ENCODE measurements at regions not wholly inside any gene's neighbourhood (a gene's known extent, or its start where the extent isn't known, plus 50 kb on each side); places are given as distances from the start of the nearest gene placed in this dataset.

DNA sequence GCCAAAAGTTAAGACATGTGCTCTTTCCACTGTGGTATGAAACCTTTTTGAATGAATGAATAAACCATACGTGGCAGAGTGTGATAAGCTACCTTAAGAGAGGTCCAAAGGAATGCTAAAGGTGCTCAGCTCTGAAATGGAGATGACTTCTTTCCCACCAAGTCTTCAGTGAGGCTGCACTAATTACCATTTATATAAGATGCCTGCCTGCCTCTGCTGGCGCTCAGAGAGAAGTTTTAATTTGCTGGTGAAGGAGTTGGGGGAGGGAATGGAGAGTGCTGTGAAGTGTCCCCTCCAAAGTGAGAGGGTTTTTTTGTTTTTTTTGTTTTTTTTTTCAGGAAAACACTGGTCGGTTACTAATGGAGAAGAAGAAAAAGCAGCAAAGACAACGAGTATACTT lies 559.0 kb downstream of the OMA1 start:
- TF ChIP-seq, protein P1, sequence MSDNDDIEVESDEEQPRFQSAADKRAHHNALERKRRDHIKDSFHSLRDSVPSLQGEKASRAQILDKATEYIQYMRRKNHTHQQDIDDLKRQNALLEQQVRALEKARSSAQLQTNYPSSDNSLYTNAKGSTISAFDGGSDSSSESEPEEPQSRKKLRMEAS (IDR thresholded peaks at IDR 0.05), result no peak
- TF ChIP-seq RAD21 (IDR thresholded peaks at IDR 0.05) (no peak), GABPA (IDR thresholded peaks at IDR 0.05 in 1 of 2, conservative IDR thresholded peaks at IDR 0.05 in 1 of 2) (no peak), SP1 (IDR thresholded peaks at IDR 0.05) (no peak), YY1 (IDR thresholded peaks at IDR 0.05) (no peak), TAF1 (conservative IDR thresholded peaks at IDR 0.05) (no peak), FOXA1 (IDR thresholded peaks at IDR 0.05) (no peak), EGR1 (IDR thresholded peaks at IDR 0.05; ENCODE audit: low read depth in 2 of 2) (no peak), JUND (IDR thresholded peaks at IDR 0.05) (no peak), RXRA (IDR thresholded peaks at IDR 0.05) (no peak)
- TF ChIP-seq, protein P2, sequence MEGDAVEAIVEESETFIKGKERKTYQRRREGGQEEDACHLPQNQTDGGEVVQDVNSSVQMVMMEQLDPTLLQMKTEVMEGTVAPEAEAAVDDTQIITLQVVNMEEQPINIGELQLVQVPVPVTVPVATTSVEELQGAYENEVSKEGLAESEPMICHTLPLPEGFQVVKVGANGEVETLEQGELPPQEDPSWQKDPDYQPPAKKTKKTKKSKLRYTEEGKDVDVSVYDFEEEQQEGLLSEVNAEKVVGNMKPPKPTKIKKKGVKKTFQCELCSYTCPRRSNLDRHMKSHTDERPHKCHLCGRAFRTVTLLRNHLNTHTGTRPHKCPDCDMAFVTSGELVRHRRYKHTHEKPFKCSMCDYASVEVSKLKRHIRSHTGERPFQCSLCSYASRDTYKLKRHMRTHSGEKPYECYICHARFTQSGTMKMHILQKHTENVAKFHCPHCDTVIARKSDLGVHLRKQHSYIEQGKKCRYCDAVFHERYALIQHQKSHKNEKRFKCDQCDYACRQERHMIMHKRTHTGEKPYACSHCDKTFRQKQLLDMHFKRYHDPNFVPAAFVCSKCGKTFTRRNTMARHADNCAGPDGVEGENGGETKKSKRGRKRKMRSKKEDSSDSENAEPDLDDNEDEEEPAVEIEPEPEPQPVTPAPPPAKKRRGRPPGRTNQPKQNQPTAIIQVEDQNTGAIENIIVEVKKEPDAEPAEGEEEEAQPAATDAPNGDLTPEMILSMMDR (IDR thresholded peaks at IDR 0.05; ENCODE audit: low read depth, low read length, missing input control), result no peak
- TF ChIP-seq, protein P3, sequence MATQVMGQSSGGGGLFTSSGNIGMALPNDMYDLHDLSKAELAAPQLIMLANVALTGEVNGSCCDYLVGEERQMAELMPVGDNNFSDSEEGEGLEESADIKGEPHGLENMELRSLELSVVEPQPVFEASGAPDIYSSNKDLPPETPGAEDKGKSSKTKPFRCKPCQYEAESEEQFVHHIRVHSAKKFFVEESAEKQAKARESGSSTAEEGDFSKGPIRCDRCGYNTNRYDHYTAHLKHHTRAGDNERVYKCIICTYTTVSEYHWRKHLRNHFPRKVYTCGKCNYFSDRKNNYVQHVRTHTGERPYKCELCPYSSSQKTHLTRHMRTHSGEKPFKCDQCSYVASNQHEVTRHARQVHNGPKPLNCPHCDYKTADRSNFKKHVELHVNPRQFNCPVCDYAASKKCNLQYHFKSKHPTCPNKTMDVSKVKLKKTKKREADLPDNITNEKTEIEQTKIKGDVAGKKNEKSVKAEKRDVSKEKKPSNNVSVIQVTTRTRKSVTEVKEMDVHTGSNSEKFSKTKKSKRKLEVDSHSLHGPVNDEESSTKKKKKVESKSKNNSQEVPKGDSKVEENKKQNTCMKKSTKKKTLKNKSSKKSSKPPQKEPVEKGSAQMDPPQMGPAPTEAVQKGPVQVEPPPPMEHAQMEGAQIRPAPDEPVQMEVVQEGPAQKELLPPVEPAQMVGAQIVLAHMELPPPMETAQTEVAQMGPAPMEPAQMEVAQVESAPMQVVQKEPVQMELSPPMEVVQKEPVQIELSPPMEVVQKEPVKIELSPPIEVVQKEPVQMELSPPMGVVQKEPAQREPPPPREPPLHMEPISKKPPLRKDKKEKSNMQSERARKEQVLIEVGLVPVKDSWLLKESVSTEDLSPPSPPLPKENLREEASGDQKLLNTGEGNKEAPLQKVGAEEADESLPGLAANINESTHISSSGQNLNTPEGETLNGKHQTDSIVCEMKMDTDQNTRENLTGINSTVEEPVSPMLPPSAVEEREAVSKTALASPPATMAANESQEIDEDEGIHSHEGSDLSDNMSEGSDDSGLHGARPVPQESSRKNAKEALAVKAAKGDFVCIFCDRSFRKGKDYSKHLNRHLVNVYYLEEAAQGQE (IDR thresholded peaks at IDR 0.05), result no peak
- TF ChIP-seq, protein P4, sequence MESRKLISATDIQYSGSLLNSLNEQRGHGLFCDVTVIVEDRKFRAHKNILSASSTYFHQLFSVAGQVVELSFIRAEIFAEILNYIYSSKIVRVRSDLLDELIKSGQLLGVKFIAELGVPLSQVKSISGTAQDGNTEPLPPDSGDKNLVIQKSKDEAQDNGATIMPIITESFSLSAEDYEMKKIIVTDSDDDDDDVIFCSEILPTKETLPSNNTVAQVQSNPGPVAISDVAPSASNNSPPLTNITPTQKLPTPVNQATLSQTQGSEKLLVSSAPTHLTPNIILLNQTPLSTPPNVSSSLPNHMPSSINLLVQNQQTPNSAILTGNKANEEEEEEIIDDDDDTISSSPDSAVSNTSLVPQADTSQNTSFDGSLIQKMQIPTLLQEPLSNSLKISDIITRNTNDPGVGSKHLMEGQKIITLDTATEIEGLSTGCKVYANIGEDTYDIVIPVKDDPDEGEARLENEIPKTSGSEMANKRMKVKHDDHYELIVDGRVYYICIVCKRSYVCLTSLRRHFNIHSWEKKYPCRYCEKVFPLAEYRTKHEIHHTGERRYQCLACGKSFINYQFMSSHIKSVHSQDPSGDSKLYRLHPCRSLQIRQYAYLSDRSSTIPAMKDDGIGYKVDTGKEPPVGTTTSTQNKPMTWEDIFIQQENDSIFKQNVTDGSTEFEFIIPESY (IDR thresholded peaks at IDR 0.05), result no peak

All from liver (tissue), 3 donors.